Neutrophil (primary cell): ENCODE measurements at regions not wholly inside any gene's neighbourhood (a gene's known extent, or its start where the extent isn't known, plus 50 kb on each side); places are given as distances from the start of the nearest gene placed in this dataset.

Experiments used
- H3K27ac ChIP-seq: fragments of 200-600 bp; sonication (generic); 2 replicates; pipeline ENCODE4 v1.5.1; 2016; ENCODE audit warnings: mild to moderate bottlenecking, moderate library complexity
- H3K27me3 ChIP-seq: fragments of 200-600 bp; sonication (generic); 2 replicates; pipeline ENCODE4 v1.6.0; 2016; ENCODE audit warnings: mild to moderate bottlenecking
- H3K36me3 ChIP-seq: fragments of 200-600 bp; sonication (generic); 2 replicates; pipeline ENCODE4 v1.5.1; 2017
- H3K4me1 ChIP-seq, 2 experiments: fragments of 200-600 bp in 1 of 2; sonication (generic) in 1 of 2; 1 replicate in 1 of 2; 2 replicates in 1 of 2; pipeline versions ENCODE4 v1.5.1 to v1.6.1; 2013 to 2016; ENCODE audit warnings: low read depth in 1 of 2, low read length in 1 of 2, mild to moderate bottlenecking in 1 of 2, moderate library complexity in 1 of 2; ENCODE audit not compliant: control insufficient read depth in 1 of 2, insufficient read depth in 1 of 2
- H3K4me3 ChIP-seq, 2 experiments: fragments of 200-600 bp in 1 of 2; sonication (generic) in 1 of 2; 1 replicate in 1 of 2; 2 replicates in 1 of 2; pipeline ENCODE4 v1.5.1; 2013 to 2016; ENCODE audit warnings: low read depth in 1 of 2, low read length in 1 of 2, mild to moderate bottlenecking in 1 of 2, moderate library complexity in 1 of 2
- H3K9me3 ChIP-seq: fragments of 200-600 bp; sonication (generic); 2 replicates; pipeline ENCODE4 v1.5.1; 2016
- CTCF ChIP-seq: fragments of 200-600 bp; sonication (generic); IDR thresholded peaks from 2 replicates; pipeline ENCODE4 v1.5.1; 2016; ENCODE audit warnings: antibody characterized with exemption

GRCh38 chr3:73745526-73746191 is 120.9 kb upstream of the PDZRN3 start:
- no peak overlapping the region for H3K27ac ChIP-seq
- no peaks in the 10 kb centered on the region for H3K4me1 ChIP-seq
- no peaks in the 10 kb centered on the region for H3K36me3 ChIP-seq
- no peaks in the 10 kb centered on the region for H3K9me3 ChIP-seq
- H3K27me3 ChIP-seq = no peaks in the 10 kb centered on the region
- no peak for TF ChIP-seq CTCF
- no peak overlapping the region for H3K4me3 ChIP-seq

GRCh38 chr3:73743551-73743950 is 118.8 kb upstream of the PDZRN3 start:
- H3K4me3 ChIP-seq = no peak overlapping the region
- H3K9me3 ChIP-seq = no peaks in the 10 kb centered on the region
- H3K27me3 ChIP-seq = no peaks in the 10 kb centered on the region
- no peaks in the 10 kb centered on the region for H3K36me3 ChIP-seq
- no peak for TF ChIP-seq CTCF
- H3K27ac ChIP-seq = no peak overlapping the region
- H3K4me1 ChIP-seq = no peaks in the 10 kb centered on the region

GRCh38 chr3:73739791-73740453 is 115.2 kb upstream of the PDZRN3 start:
- Histone ChIP-seq H3K27ac (no peak overlapping the region), H3K4me3 (no peak overlapping the region), H3K9me3 (no peaks in the 10 kb centered on the region), H3K36me3 (no peaks in the 10 kb centered on the region), H3K4me1 (no peaks in the 10 kb centered on the region), H3K27me3 (no peaks in the 10 kb centered on the region)
- no peak for TF ChIP-seq CTCF

GRCh38 chr3:73738711-73739110 is 114.0 kb upstream of the PDZRN3 start:
- Histone ChIP-seq H3K9me3 (no peaks in the 10 kb centered on the region), H3K27ac (no peak overlapping the region), H3K36me3 (no peaks in the 10 kb centered on the region), H3K4me1 (no peaks in the 10 kb centered on the region), H3K27me3 (no peaks in the 10 kb centered on the region), H3K4me3 (no peak overlapping the region)
- TF ChIP-seq CTCF = no peak

GRCh38 chr3:73734211-73735089 is 109.7 kb upstream of the PDZRN3 start:
- no peaks in the 10 kb centered on the region for H3K9me3 ChIP-seq
- no peak overlapping the region for H3K4me3 ChIP-seq
- H3K27ac ChIP-seq = no peak overlapping the region
- H3K27me3 ChIP-seq = no peaks in the 10 kb centered on the region
- H3K4me1 ChIP-seq = no peaks in the 10 kb centered on the region
- H3K36me3 ChIP-seq = no peaks in the 10 kb centered on the region
- no peak for TF ChIP-seq CTCF
